ENCODE measurements at regions not wholly inside any gene's neighbourhood (a gene's known extent, or its start where the extent isn't known, plus 50 kb on each side); places are given as distances from the start of the nearest gene placed in this dataset.

GRCh38 chr9:99593610-99594009 lies 228.1 kb upstream of the NR4A3 start:
- no peaks in the 10 kb centered on the region for H3K4me1 ChIP-seq (ENCODE audit: insufficient read depth, low read length)
- H3K27ac ChIP-seq (ENCODE audit: low read depth in 1 of 2, low read length in 2 of 2), result no peak overlapping the region
- H3K4me3 ChIP-seq (ENCODE audit: low read length), result no peak overlapping the region
- Mint-ChIP-seq H3K4me1 (ENCODE audit: low read depth) (no peaks in the 10 kb centered on the region), H3K9me3 (no peaks in the 10 kb centered on the region), H3K36me3 (ENCODE audit: low read depth) (no peaks in the 10 kb centered on the region), H3K27ac (no peak overlapping the region), H3K27me3 (peaks cover 21% of the 10 kb centered on the region), H3K4me3 (no peak overlapping the region)
- no peaks in the 10 kb centered on the region for H3K9me3 ChIP-seq (ENCODE audit: control insufficient read depth in 1 of 2, insufficient read depth in 1 of 2, low read length in 2 of 2)
- DNase-seq (peak in 2 of 14 experiments; percentile 20 to 26), ATAC-seq (ENCODE audit: poor library complexity) (no peak)
- TF ChIP-seq CTCF (IDR thresholded peaks at IDR 0.05), result no peak
- ChIA-PET CTCF (no interaction called here), POLR2A (no interaction called here)
- no peaks in the 10 kb centered on the region for H3K27me3 ChIP-seq (ENCODE audit: control insufficient read depth in 1 of 2, insufficient read depth in 2 of 2, low read length in 2 of 2)
- intact Hi-C loops (cut with DNase I, micrococcal nuclease), result no loop called here
- H3K36me3 ChIP-seq (ENCODE audit: insufficient read depth, low read length), result no peaks in the 10 kb centered on the region

DNA sequence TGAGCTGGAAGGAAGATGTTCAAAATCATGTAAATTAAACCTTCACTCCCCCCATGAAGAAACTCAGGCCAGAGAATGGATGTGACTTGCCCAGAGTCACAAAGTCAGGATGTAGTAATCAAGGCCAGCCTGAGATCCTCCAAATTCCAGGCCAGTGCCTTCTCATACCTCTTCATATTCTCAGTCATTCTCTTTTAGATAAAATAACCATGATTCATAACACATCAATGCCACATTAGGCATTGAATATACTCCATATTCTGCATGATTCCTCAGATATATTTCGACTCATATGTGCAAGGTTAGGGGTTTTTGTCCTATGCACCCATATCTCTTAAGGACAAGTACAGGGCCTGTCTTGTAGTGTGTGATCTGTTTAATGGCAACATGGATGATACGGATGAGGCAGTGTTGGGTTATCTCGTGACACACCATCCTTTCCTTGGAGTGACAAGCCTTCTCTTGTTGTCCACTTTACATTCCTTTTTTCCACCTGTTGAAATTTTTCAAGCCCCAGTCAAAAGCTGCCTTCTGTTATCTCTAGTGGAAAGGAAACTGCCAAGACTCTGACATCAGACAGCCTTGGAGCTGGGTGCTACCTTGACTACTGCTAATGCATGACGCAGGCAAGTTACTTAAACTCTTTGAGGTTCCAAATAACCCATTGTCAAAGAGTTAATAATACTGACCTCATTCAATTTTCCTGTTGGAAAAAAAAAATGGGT lies 227.5 kb upstream of the NR4A3 start:
- no peaks in the 10 kb centered on the region for H3K4me1 Mint-ChIP-seq (ENCODE audit: low read depth)
- no peaks in the 10 kb centered on the region for H3K9me3 Mint-ChIP-seq
- no peaks in the 10 kb centered on the region for H3K36me3 Mint-ChIP-seq (ENCODE audit: low read depth)
- intact Hi-C loops (cut with DNase I, micrococcal nuclease), result no loop called here
- Histone ChIP-seq H3K27me3 (ENCODE audit: control insufficient read depth in 1 of 2, insufficient read depth in 2 of 2, low read length in 2 of 2) (no peaks in the 10 kb centered on the region), H3K4me1 (ENCODE audit: insufficient read depth, low read length) (no peaks in the 10 kb centered on the region), H3K9me3 (ENCODE audit: control insufficient read depth in 1 of 2, insufficient read depth in 1 of 2, low read length in 2 of 2) (no peaks in the 10 kb centered on the region), H3K36me3 (ENCODE audit: insufficient read depth, low read length) (no peaks in the 10 kb centered on the region), H3K4me3 (ENCODE audit: low read length) (no peak overlapping the region), H3K27ac (ENCODE audit: low read depth in 1 of 2, low read length in 2 of 2) (no peak overlapping the region)
- ChIA-PET CTCF (no interaction called here), POLR2A (no interaction called here)
- DNase-seq (no peak), ATAC-seq (ENCODE audit: poor library complexity) (no peak)
- no peak for TF ChIP-seq CTCF (IDR thresholded peaks at IDR 0.05)
- H3K27me3 Mint-ChIP-seq, result peaks cover 21% of the 10 kb centered on the region
- H3K4me3 Mint-ChIP-seq, result no peak overlapping the region
- no peak overlapping the region for H3K27ac Mint-ChIP-seq

- H3K36me3 Mint-ChIP-seq (ENCODE audit: low read depth), result no peaks in the 10 kb centered on the region
- no peaks in the 10 kb centered on the region for H3K9me3 Mint-ChIP-seq
- Histone ChIP-seq H3K4me1 (ENCODE audit: insufficient read depth, low read length) (no peaks in the 10 kb centered on the region), H3K27ac (ENCODE audit: low read depth in 1 of 2, low read length in 2 of 2) (no peak overlapping the region), H3K9me3 (ENCODE audit: control insufficient read depth in 1 of 2, insufficient read depth in 1 of 2, low read length in 2 of 2) (peaks cover 0 to 3% of the 10 kb centered on the region in 2 experiments), H3K4me3 (ENCODE audit: low read length) (no peak overlapping the region), H3K27me3 (ENCODE audit: control insufficient read depth in 1 of 2, insufficient read depth in 2 of 2, low read length in 2 of 2) (no peaks in the 10 kb centered on the region), H3K36me3 (ENCODE audit: insufficient read depth, low read length) (no peaks in the 10 kb centered on the region)
- DNase-seq (peak in 3 of 14 experiments; percentile 29 to 68 (median 58)), ATAC-seq (ENCODE audit: poor library complexity) (no peak)
- POLR2A ChIA-PET, result no interaction called here
- no peaks in the 10 kb centered on the region for H3K4me1 Mint-ChIP-seq (ENCODE audit: low read depth)
- H3K4me3 Mint-ChIP-seq, result no peak overlapping the region
- no peak for TF ChIP-seq CTCF (IDR thresholded peaks at IDR 0.05)
- H3K27me3 Mint-ChIP-seq, result peaks cover 11% of the 10 kb centered on the region
- no peak overlapping the region for H3K27ac Mint-ChIP-seq
- CTCF ChIA-PET, result no interaction called here
- intact Hi-C loops (cut with DNase I, micrococcal nuclease), result no loop called here
These were observed 225.9 kb upstream of the NR4A3 start for GRCh38 chr9:99595796-99596195.

Measured in CD4-positive, alpha-beta T cell (primary cell).